Suprapubic skin (tissue), 4 donors: ENCODE measurements at regions not wholly inside any gene's neighbourhood (a gene's known extent, or its start where the extent isn't known, plus 50 kb on each side); places are given as distances from the start of the nearest gene placed in this dataset.

ENCODE experiments used
- CTCF ChIP-seq, 2 donors: fragments of 200-600 bp in 1 of 2; fragments of 450-650 bp in 1 of 2; sonication (generic) in 1 of 2; IDR thresholded peaks; one replicate each; pipeline ENCODE4 v1.5.1; 2016 to 2019; ENCODE audit warnings: antibody characterized with exemption in 2 of 2, mild to moderate bottlenecking in 1 of 2, moderate library complexity in 1 of 2
- POLR2A ChIP-seq, 2 donors: fragments of 450-650 bp; IDR thresholded peaks; one replicate each; pipeline ENCODE4 v1.6.1; 2017; ENCODE audit warnings: antibody characterized with exemption in 2 of 2, mild to moderate bottlenecking in 2 of 2, moderate library complexity in 2 of 2
- POLR2AphosphoS5 ChIP-seq, 3 donors: sonication (generic); formaldehyde crosslinking; IDR thresholded peaks; one replicate each; pipeline ENCODE4 v1.6.1; 2017; ENCODE audit warnings: antibody characterized with exemption in 3 of 3

- TF ChIP-seq CTCF (IDR thresholded peaks at IDR 0.05): no peak
- TF ChIP-seq POLR2AphosphoS5 (IDR thresholded peaks at IDR 0.05): no peak
- TF ChIP-seq POLR2A (IDR thresholded peaks at IDR 0.05): no peak
Observed at GRCh38 chr10:84783386-84783785, 455.0 kb downstream of the CCSER2 start.
